Adrenal gland (tissue), 9 donors: ENCODE measurements at regions not wholly inside any gene's neighbourhood (a gene's known extent, or its start where the extent isn't known, plus 50 kb on each side); places are given as distances from the start of the nearest gene placed in this dataset.

ENCODE experiments used
- DNase-seq, 7 donors: peaks; one replicate each; pipeline ENCODE4 v3.0.0-alpha.2; 2019 to 2020
- H3K27ac ChIP-seq, 5 donors: fragments of 200-600 bp; sonication (generic) in 4 of 5; 1 replicate in 3 of 5; 2 replicates in 2 of 5; pipeline versions ENCODE4 v1.5.1 to v1.8.0; 2016 to 2020; ENCODE audit warnings: mild to moderate bottlenecking in 1 of 5
- H3K27me3 ChIP-seq: fragments of 200-600 bp; 2 replicates; pipeline ENCODE4 v1.8.0; 2021
- H3K36me3 ChIP-seq, 2 donors: fragments of 200-600 bp; replicated peaks in 1 of 2; 1 replicate in 1 of 2; 2 replicates in 1 of 2; pipeline versions ENCODE4 v1.5.1 to v1.8.0; 2018 to 2022
- H3K4me1 ChIP-seq, 2 donors: fragments of 200-600 bp; replicated peaks in 1 of 2; 1 replicate in 1 of 2; 2 replicates in 1 of 2; pipeline versions ENCODE4 v1.5.1 to v1.8.0; 2018 to 2021
- H3K4me3 ChIP-seq, 4 donors: fragments of 200-600 bp; sonication (generic) in 3 of 4; one replicate each; pipeline ENCODE4 v1.5.1; 2016 to 2018
- H3K9me3 ChIP-seq, 3 donors: fragments of 200-600 bp; sonication (generic) in 1 of 3; replicated peaks in 1 of 3; 1 replicate in 2 of 3; 2 replicates in 1 of 3; pipeline versions ENCODE4 v1.5.1 to v1.8.0; 2016 to 2021
- POLR2A ChIP-seq, 2 donors: fragments of 450-650 bp; IDR thresholded peaks; one replicate each; pipeline ENCODE4 v1.6.1; 2017; ENCODE audit warnings: antibody characterized with exemption in 2 of 2, mild to moderate bottlenecking in 2 of 2, moderate library complexity in 1 of 2
- WGBS, 4 donors: extraction: QIAGEN DNeasy Blood & Tissue Kit in 2 of 4; methylation state at CpG; one replicate each; pipeline versions ENCODE4 v1.1.5 to v1.1.7; 2013 to 2017; 5-methylcytosine and 5-hydroxymethylcytosine counted together
- intact Hi-C, 2 donors: fragments of 100-400 bp; cut with DNase I; formaldehyde crosslinking; loops; one replicate each; pipeline versions ENCODE4 v1.14.1 to v1.15.0; 2022 to 2023
- TF ChIP-seq, protein P1 (sequence below), 6 experiments: fragments of 450-650 bp in 4 of 6; fragments of 200-600 bp in 2 of 6; sonication (generic) in 1 of 6; IDR thresholded peaks; 1 replicate in 5 of 6; 2 replicates in 1 of 6; pipeline versions ENCODE4 v1.5.1 to v1.8.0; 2016 to 2021; ENCODE audit warnings: antibody characterized with exemption in 6 of 6, mild to moderate bottlenecking in 2 of 6, moderate library complexity in 1 of 6
- donor health status: healthy with polysubstance abuse.
- donor health status: Bipolar disorder and iron deficiency.
- donor health status: DM: yes; HTN: yes; CAD: no.
- donor health status: DM: no; HTN: no; CAD: no.
- donor health status: DM: no; HTN: no; CAD: no.

DNA sequence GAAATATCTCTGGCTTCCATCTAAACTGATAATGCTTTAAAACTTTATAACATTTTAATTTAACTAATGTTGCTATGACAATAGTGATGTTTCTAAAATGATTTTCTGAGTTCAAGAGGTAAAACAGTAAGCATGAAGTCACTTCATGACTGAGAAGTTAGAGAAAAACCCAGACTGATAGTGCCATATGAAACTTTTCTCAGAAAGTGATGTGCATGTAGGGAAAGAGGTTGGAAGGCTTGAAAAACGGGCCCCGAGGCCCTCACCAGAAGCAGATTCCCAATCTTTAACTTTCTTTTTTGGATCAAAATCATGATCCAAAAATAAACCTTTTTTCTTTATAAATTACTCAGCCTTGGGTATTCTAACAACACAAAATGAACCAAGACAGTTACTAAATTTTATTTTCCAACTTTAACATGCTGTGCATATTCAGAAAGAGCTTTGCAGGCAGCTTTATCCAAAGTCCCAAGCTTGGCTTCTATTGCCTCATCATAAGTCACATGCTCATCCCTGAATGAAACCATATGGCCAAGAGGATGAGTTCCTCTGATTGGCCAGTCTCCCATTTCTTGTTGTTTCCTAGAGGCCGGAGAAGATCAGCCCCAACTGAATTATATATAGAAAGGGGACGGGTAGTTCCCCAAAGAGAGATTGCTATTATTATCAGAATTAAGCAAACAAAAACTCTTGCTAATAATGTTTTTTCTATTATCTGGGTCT lies 357.6 kb upstream of the SALL1 start:
- H3K27me3 ChIP-seq, result no peaks in the 10 kb centered on the region
- DNase-seq, result no peak
- H3K36me3 ChIP-seq, result no peaks in the 10 kb centered on the region
- H3K27ac ChIP-seq, result no peak overlapping the region
- 59 to 69% (median 62%) methylated on average over 4 of the region's 4 CpGs for WGBS, 4 donors
- H3K4me3 ChIP-seq, result no peak overlapping the region
- no peak for TF ChIP-seq POLR2A (IDR thresholded peaks at IDR 0.05)
- TF ChIP-seq, protein P1, sequence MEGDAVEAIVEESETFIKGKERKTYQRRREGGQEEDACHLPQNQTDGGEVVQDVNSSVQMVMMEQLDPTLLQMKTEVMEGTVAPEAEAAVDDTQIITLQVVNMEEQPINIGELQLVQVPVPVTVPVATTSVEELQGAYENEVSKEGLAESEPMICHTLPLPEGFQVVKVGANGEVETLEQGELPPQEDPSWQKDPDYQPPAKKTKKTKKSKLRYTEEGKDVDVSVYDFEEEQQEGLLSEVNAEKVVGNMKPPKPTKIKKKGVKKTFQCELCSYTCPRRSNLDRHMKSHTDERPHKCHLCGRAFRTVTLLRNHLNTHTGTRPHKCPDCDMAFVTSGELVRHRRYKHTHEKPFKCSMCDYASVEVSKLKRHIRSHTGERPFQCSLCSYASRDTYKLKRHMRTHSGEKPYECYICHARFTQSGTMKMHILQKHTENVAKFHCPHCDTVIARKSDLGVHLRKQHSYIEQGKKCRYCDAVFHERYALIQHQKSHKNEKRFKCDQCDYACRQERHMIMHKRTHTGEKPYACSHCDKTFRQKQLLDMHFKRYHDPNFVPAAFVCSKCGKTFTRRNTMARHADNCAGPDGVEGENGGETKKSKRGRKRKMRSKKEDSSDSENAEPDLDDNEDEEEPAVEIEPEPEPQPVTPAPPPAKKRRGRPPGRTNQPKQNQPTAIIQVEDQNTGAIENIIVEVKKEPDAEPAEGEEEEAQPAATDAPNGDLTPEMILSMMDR (IDR thresholded peaks at IDR 0.05), result no peak
- intact Hi-C loops, result no loop called here
- H3K9me3 ChIP-seq, result no peaks in the 10 kb centered on the region
- no peaks in the 10 kb centered on the region for H3K4me1 ChIP-seq

DNA sequence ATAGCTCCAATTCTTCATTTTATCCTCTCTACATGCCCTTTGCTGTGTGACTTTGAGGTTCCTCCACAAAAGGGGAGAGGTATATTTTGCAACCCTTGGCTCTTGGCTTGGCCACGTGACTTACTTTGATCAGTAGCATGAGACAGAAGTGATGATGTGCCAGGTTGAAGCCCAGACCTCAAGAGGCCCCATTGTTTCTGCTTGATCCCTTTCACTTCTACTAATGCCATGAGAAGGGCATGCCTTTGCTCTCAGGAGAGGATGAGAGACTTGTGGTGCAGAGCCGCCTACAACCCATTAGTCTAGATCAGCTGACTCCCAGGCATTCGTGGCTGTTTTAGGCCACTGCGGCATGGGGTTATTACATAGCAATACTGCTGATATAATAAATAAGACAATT lies 356.2 kb upstream of the SALL1 start:
- H3K4me3 ChIP-seq, result no peak overlapping the region
- no peak for DNase-seq
- intact Hi-C loops, result no loop called here

DNA sequence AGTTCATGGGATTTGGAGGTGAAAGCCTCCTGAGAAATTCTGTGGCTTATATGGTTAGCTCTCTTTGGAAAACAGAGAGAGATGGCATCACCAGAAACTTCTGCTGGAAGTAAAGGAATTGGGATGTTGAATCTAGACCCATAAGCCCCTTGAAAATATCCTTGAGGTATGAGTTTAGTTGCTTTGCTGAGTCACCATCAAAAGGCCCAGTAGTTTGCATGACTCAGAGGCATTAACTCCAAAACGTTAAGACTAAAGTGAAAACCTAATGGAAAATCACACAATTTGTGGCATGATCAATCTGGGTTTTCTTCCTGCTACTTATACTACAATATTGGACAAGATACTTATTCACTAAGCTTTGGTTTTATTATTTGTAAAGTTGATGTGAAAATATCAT lies 349.2 kb upstream of the SALL1 start:
- intact Hi-C loops, result no loop called here
- Histone ChIP-seq H3K4me3 (no peak overlapping the region), H3K36me3 (no peaks in the 10 kb centered on the region), H3K27me3 (no peaks in the 10 kb centered on the region), H3K27ac (no peak overlapping the region), H3K9me3 (no peaks in the 10 kb centered on the region), H3K4me1 (no peaks in the 10 kb centered on the region)
- 26 to 46% (median 44%) methylated on average over 1 of the region's 1 CpG for WGBS, 4 donors
- TF ChIP-seq POLR2A (IDR thresholded peaks at IDR 0.05), result no peak
- TF ChIP-seq, protein P1 (IDR thresholded peaks at IDR 0.05), result no peak
- no peak for DNase-seq

More for the DNA sequence above, 356.2 kb upstream of the SALL1 start:
- Histone ChIP-seq H3K36me3 (no peaks in the 10 kb centered on the region), H3K4me1 (no peaks in the 10 kb centered on the region), H3K27ac (no peak overlapping the region), H3K27me3 (no peaks in the 10 kb centered on the region), H3K9me3 (no peaks in the 10 kb centered on the region)
- WGBS, 4 donors, result 65 to 78% (median 67%) methylated on average over 4 of the region's 4 CpGs
- no peak for TF ChIP-seq POLR2A (IDR thresholded peaks at IDR 0.05)
- TF ChIP-seq, protein P1 (IDR thresholded peaks at IDR 0.05), result no peak

DNA sequence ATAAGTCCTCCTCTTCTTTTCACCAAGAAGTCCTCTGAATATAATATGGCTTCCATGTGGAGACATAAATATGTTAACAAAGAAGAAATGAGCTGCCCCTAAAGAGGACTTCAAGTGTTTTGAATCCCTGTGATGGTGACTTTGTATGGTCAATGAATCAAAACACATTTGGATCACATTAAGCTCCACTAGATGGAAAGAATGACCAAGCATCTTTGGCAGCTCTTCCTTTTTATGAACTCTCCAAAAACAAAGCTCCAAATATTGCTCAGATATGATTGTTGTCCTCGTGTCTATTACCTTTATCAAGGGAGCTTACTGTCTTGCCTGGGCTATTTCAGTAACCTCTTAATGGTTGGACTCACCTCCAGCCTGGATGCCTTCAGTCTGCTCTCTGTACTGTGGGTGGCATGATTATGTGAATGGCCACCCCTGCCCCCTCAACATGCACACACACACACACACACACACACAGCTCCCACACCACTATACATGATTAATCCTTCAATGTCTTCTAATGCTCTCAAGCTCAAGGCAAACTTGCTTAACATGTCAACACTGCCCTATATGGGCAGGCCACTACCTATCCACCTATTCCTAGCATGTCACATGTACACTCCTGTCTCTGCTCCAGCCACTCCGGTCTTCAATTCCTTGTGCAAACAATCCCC lies 346.6 kb upstream of the SALL1 start:
- WGBS, 4 donors, result 57 to 70% (median 66%) methylated on average over 2 of the region's 2 CpGs
- intact Hi-C loops, result no loop called here
- DNase-seq, result no peak

More for the DNA sequence above, 346.6 kb upstream of the SALL1 start:
- no peaks in the 10 kb centered on the region for H3K27me3 ChIP-seq
- no peak overlapping the region for H3K4me3 ChIP-seq
- no peaks in the 10 kb centered on the region for H3K36me3 ChIP-seq
- H3K9me3 ChIP-seq, result no peaks in the 10 kb centered on the region
- no peak overlapping the region for H3K27ac ChIP-seq
- no peak for TF ChIP-seq POLR2A (IDR thresholded peaks at IDR 0.05)
- TF ChIP-seq, protein P1 (IDR thresholded peaks at IDR 0.05), result no peak
- H3K4me1 ChIP-seq, result no peaks in the 10 kb centered on the region
